HL-60 (cell line): ENCODE measurements at regions not wholly inside any gene's neighbourhood (a gene's known extent, or its start where the extent isn't known, plus 50 kb on each side); places are given as distances from the start of the nearest gene placed in this dataset.

Source experiments
- GABPA ChIP-seq: IDR thresholded peaks from 2 replicates; pipeline ENCODE4 v1.6.1; 2012; ENCODE audit warnings: low read depth
- POLR2AphosphoS5 ChIP-seq: IDR thresholded peaks from 2 replicates; pipeline ENCODE4 v1.6.1; 2012; ENCODE audit warnings: low read depth
- SPI1 ChIP-seq: IDR thresholded peaks from 2 replicates; pipeline ENCODE4 v1.6.1; 2012; ENCODE audit warnings: low read depth, mild to moderate bottlenecking, borderline replicate concordance
- TF ChIP-seq, protein P1 (sequence below): IDR thresholded peaks from 2 replicates; pipeline ENCODE4 v1.6.1; 2012; ENCODE audit warnings: low read depth; ENCODE audit not compliant: insufficient replicate concordance
- TF ChIP-seq, protein P2 (sequence below): IDR thresholded peaks from one replicate; pipeline ENCODE4 v1.5.1; 2011; ENCODE audit warnings: low read length, control low read depth, inconsistent platforms; ENCODE audit not compliant: insufficient read depth

DNA sequence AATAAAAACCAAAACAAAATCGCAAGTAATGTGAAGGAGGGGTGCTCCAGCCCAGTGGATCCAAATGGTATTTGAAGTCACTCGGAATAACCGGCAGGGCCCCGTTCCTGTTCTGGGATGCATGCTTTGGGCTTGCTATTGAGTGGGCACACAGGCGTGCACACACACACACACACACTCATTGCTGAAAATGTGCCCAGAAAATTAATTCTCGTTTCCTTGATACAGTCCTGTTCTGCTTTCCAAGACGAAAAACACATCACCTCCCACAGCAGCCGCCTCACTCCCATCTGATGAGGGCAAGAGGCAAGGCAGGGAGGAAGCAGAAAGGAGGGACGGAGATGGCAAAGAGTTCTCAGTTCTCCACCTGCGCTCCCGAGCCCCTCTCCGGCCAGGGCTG is 62.2 kb upstream of the SDK2 start:
- TF ChIP-seq POLR2AphosphoS5, result no peak
- TF ChIP-seq, protein P1, sequence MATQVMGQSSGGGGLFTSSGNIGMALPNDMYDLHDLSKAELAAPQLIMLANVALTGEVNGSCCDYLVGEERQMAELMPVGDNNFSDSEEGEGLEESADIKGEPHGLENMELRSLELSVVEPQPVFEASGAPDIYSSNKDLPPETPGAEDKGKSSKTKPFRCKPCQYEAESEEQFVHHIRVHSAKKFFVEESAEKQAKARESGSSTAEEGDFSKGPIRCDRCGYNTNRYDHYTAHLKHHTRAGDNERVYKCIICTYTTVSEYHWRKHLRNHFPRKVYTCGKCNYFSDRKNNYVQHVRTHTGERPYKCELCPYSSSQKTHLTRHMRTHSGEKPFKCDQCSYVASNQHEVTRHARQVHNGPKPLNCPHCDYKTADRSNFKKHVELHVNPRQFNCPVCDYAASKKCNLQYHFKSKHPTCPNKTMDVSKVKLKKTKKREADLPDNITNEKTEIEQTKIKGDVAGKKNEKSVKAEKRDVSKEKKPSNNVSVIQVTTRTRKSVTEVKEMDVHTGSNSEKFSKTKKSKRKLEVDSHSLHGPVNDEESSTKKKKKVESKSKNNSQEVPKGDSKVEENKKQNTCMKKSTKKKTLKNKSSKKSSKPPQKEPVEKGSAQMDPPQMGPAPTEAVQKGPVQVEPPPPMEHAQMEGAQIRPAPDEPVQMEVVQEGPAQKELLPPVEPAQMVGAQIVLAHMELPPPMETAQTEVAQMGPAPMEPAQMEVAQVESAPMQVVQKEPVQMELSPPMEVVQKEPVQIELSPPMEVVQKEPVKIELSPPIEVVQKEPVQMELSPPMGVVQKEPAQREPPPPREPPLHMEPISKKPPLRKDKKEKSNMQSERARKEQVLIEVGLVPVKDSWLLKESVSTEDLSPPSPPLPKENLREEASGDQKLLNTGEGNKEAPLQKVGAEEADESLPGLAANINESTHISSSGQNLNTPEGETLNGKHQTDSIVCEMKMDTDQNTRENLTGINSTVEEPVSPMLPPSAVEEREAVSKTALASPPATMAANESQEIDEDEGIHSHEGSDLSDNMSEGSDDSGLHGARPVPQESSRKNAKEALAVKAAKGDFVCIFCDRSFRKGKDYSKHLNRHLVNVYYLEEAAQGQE, result no peak
- TF ChIP-seq, protein P2, sequence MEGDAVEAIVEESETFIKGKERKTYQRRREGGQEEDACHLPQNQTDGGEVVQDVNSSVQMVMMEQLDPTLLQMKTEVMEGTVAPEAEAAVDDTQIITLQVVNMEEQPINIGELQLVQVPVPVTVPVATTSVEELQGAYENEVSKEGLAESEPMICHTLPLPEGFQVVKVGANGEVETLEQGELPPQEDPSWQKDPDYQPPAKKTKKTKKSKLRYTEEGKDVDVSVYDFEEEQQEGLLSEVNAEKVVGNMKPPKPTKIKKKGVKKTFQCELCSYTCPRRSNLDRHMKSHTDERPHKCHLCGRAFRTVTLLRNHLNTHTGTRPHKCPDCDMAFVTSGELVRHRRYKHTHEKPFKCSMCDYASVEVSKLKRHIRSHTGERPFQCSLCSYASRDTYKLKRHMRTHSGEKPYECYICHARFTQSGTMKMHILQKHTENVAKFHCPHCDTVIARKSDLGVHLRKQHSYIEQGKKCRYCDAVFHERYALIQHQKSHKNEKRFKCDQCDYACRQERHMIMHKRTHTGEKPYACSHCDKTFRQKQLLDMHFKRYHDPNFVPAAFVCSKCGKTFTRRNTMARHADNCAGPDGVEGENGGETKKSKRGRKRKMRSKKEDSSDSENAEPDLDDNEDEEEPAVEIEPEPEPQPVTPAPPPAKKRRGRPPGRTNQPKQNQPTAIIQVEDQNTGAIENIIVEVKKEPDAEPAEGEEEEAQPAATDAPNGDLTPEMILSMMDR, result no peak
- no peak for TF ChIP-seq GABPA
- no peak for TF ChIP-seq SPI1
